Activated CD8-positive, alpha-beta T cell treated with anti-CD3 and anti-CD28 coated beads for 36 hours (primary cell): ENCODE measurements at regions not wholly inside any gene's neighbourhood (a gene's known extent, or its start where the extent isn't known, plus 50 kb on each side); places are given as distances from the start of the nearest gene placed in this dataset.

Experiments
- ATAC-seq: fragments of 200-7000 bp; cut with Tn5 transposase; one replicate; pipeline ENCODE4 v1.10.0; 2021; ENCODE audit warnings: mild to moderate bottlenecking, moderate library complexity
- CTCF ChIA-PET: fragments of 350-600 bp; sonication (Branson Sonifier 250); formaldehyde crosslinking; loops from one replicate; lab custom pipeline; 2021; ENCODE audit warnings: antibody characterized with exemption; lab: Charles Lee
- POLR2A ChIA-PET: fragments of 350-600 bp; sonication (Branson Sonifier 250); formaldehyde crosslinking; loops from one replicate; lab custom pipeline; 2021; ENCODE audit warnings: antibody characterized with exemption; lab: Charles Lee
- DNase-seq: peaks from one replicate; pipeline ENCODE4 v3.0.0-alpha.2; 2020
- H3K27ac Mint-ChIP-seq: one replicate; pipeline ENCODE4 v1.8.0; 2021; ENCODE audit warnings: mild to moderate bottlenecking, mixed read lengths
- H3K27me3 Mint-ChIP-seq: one replicate; pipeline ENCODE4 v1.8.0; 2021; ENCODE audit warnings: mixed read lengths
- H3K36me3 Mint-ChIP-seq: one replicate; pipeline ENCODE4 v1.8.0; 2021; ENCODE audit warnings: low read depth, mixed read lengths
- H3K4me1 Mint-ChIP-seq: one replicate; pipeline ENCODE4 v1.8.0; 2021; ENCODE audit warnings: low read depth, mixed read lengths
- H3K4me3 Mint-ChIP-seq: one replicate; pipeline ENCODE4 v1.8.0; 2021; ENCODE audit warnings: mild to moderate bottlenecking, moderate library complexity, mixed read lengths
- H3K9me3 Mint-ChIP-seq: one replicate; pipeline ENCODE4 v1.8.0; 2021; ENCODE audit warnings: mixed read lengths
- CTCF ChIP-seq: fragments of 200-600 bp; IDR thresholded peaks from one replicate; pipeline ENCODE4 v1.8.0; 2022; ENCODE audit warnings: antibody characterized with exemption, mild to moderate bottlenecking
- intact Hi-C: fragments of 100-400 bp; cut with micrococcal nuclease; formaldehyde crosslinking; loops from one replicate; pipeline ENCODE4 v1.10.0; 2022

DNA sequence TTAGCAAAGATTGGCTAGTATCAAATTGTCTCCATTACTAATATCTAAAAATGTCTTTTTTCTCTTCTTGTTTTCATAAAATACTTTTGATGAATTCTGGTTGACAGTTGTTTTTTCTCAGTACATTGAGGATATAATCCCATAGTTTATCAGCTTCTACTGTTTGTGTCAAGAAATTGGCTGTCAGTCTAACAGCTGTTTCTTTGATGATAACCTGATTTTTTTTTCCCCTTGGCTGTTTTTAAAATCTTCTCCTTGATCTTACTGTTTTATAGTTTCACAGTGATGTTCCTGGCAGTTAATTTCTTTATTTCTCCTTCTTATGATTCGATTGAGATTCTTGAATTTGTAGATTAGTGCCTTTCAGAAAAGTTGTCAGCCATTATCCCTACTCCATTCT lies 315.3 kb upstream of the PMFBP1 start:
- no peak overlapping the region for H3K4me3 Mint-ChIP-seq
- H3K9me3 Mint-ChIP-seq, result peaks cover 4% of the 10 kb centered on the region
- ATAC-seq (no peak), DNase-seq (no peak)
- H3K36me3 Mint-ChIP-seq, result no peaks in the 10 kb centered on the region
- ChIA-PET POLR2A (interaction anchor here (0.7 kb wide), 1 partner anchor 571 kb away, joined by 3 read pairs; no protein-coding TSS in a partner anchor), CTCF (interaction anchor here (0.7 to 1.4 kb wide), 2 partner anchors 345 to 346 kb away, joined by 3 read pairs; no protein-coding TSS in a partner anchor)
- peaks cover 13% of the 10 kb centered on the region for H3K4me1 Mint-ChIP-seq
- intact Hi-C loops, result no loop called here
- H3K27ac Mint-ChIP-seq, result no peak overlapping the region
- TF ChIP-seq CTCF, result no peak
- H3K27me3 Mint-ChIP-seq, result no peaks in the 10 kb centered on the region

DNA sequence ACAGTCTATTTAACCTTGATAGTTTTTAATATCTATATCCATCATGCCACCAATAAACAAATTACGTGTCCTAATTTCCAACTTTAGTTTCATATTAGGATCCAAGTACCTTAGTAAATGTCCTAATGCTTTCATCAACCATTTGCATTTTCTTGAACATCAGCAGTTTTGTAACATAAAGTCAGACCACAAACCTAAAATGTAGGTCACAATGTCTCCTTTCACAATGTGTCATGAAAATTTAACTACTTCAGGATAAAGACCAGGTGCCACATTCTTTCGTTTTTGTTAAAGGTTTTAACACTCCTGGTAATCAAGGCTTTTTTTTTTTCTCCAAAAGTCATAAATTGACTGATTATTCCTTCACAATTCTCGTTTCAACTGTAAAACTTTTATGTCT lies 310.7 kb upstream of the PMFBP1 start:
- intact Hi-C loops, result no loop called here
- Mint-ChIP-seq H3K36me3 (no peaks in the 10 kb centered on the region), H3K27ac (peak overlapping the region; percentile 10), H3K27me3 (no peaks in the 10 kb centered on the region), H3K9me3 (peaks cover 4% of the 10 kb centered on the region), H3K4me1 (peaks cover 26% of the 10 kb centered on the region), H3K4me3 (no peak overlapping the region)
- ChIA-PET CTCF (no interaction called here), POLR2A (no interaction called here)
- ATAC-seq (peak; percentile 51), DNase-seq (no peak)
- TF ChIP-seq CTCF, result no peak

GRCh38 chr16:72481419-72481818 lies 309.5 kb upstream of the PMFBP1 start:
- CTCF ChIA-PET, result no interaction called here
- Mint-ChIP-seq H3K27me3 (no peaks in the 10 kb centered on the region), H3K9me3 (no peaks in the 10 kb centered on the region), H3K4me1 (peaks cover 26% of the 10 kb centered on the region), H3K4me3 (no peak overlapping the region), H3K27ac (no peak overlapping the region), H3K36me3 (no peaks in the 10 kb centered on the region)
- no peak for TF ChIP-seq CTCF
- ATAC-seq, result no peak
- intact Hi-C loops, result no loop called here
- no peak for DNase-seq
- POLR2A ChIA-PET, result no interaction called here

GRCh38 chr16:72480911-72481310 lies 309.0 kb upstream of the PMFBP1 start:
- no peak for ATAC-seq
- ChIA-PET POLR2A (no interaction called here), CTCF (no interaction called here)
- Mint-ChIP-seq H3K27me3 (no peaks in the 10 kb centered on the region), H3K27ac (no peak overlapping the region), H3K36me3 (no peaks in the 10 kb centered on the region), H3K4me3 (no peak overlapping the region), H3K4me1 (peaks cover 26% of the 10 kb centered on the region), H3K9me3 (no peaks in the 10 kb centered on the region)
- intact Hi-C loops, result no loop called here
- TF ChIP-seq CTCF, result no peak
- DNase-seq, result no peak

- intact Hi-C loops, result no loop called here
- no peaks in the 10 kb centered on the region for H3K9me3 Mint-ChIP-seq
Observed at GRCh38 chr16:72475688-72476087, 303.7 kb upstream of the PMFBP1 start.

More at GRCh38 chr16:72475688-72476087, 303.7 kb upstream of the PMFBP1 start:
- H3K27me3 Mint-ChIP-seq, result no peaks in the 10 kb centered on the region
- peaks cover 20% of the 10 kb centered on the region for H3K4me1 Mint-ChIP-seq
- ATAC-seq (no peak), DNase-seq (no peak)
- TF ChIP-seq CTCF, result no peak
- H3K27ac Mint-ChIP-seq, result no peak overlapping the region
- no peaks in the 10 kb centered on the region for H3K36me3 Mint-ChIP-seq
- POLR2A ChIA-PET, result no interaction called here
- H3K4me3 Mint-ChIP-seq, result no peak overlapping the region
- CTCF ChIA-PET, result no interaction called here
